Liver (tissue), 3 donors: ENCODE measurements at regions not wholly inside any gene's neighbourhood (a gene's known extent, or its start where the extent isn't known, plus 50 kb on each side); places are given as distances from the start of the nearest gene placed in this dataset.

ENCODE experiments used
- FOXA1 ChIP-seq: IDR thresholded peaks from 2 replicates; pipeline ENCODE4 v1.6.1; 2016; ENCODE audit warnings: antibody characterized with exemption
- JUND ChIP-seq, 2 donors: IDR thresholded peaks; 2 replicates each; pipeline ENCODE4 v1.6.1; 2016; ENCODE audit warnings: antibody characterized with exemption in 2 of 2
- RXRA ChIP-seq, 2 donors: IDR thresholded peaks; 2 replicates each; pipeline ENCODE4 v1.6.1; 2017 to 2018; ENCODE audit warnings: antibody characterized with exemption in 2 of 2, mild to moderate bottlenecking in 1 of 2
- YY1 ChIP-seq: IDR thresholded peaks from 2 replicates; pipeline ENCODE4 v1.6.1; 2016; ENCODE audit warnings: antibody characterized with exemption, mild to moderate bottlenecking
- TF ChIP-seq, protein P1 (sequence below): fragments of 150-350 bp; IDR thresholded peaks from 2 replicates; pipeline ENCODE4 v1.5.1; 2017; ENCODE audit warnings: improper control_type of control experiment, low read depth, low read length; ENCODE audit not compliant: missing input control
- TF ChIP-seq, protein P2 (sequence below): IDR thresholded peaks from 2 replicates; pipeline ENCODE4 v1.6.1; 2016; ENCODE audit warnings: antibody characterized with exemption, mild to moderate bottlenecking
- TF ChIP-seq, protein P3 (sequence below): IDR thresholded peaks from 2 replicates; pipeline ENCODE4 v1.6.1; 2016; ENCODE audit warnings: antibody characterized with exemption
- TF ChIP-seq, protein P4 (sequence below): IDR thresholded peaks from 2 replicates; pipeline ENCODE4 v1.6.1; 2016; ENCODE audit warnings: antibody characterized with exemption
- donor health status: healthy.
- donor health status: healthy.

DNA sequence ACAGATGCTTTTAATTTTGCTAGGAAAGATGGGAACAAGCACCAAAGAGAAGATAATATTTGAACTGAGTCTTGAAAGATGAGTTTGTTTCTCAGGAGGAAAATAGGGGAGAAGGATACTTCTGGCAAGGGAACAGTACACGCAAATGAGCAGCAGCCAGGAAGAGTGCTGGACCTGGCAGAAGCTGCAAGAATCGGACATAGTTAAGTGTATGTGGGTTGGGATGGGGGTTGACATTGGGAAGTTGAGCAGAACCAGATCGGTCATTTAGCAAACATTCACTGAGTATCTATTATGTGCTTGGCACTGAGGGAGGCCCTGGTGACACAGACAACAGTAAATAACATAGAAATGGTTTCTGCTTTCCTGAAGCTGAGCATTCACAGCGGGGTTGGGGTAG lies 198.8 kb downstream of the PLPP3 start:
- TF ChIP-seq, protein P1, sequence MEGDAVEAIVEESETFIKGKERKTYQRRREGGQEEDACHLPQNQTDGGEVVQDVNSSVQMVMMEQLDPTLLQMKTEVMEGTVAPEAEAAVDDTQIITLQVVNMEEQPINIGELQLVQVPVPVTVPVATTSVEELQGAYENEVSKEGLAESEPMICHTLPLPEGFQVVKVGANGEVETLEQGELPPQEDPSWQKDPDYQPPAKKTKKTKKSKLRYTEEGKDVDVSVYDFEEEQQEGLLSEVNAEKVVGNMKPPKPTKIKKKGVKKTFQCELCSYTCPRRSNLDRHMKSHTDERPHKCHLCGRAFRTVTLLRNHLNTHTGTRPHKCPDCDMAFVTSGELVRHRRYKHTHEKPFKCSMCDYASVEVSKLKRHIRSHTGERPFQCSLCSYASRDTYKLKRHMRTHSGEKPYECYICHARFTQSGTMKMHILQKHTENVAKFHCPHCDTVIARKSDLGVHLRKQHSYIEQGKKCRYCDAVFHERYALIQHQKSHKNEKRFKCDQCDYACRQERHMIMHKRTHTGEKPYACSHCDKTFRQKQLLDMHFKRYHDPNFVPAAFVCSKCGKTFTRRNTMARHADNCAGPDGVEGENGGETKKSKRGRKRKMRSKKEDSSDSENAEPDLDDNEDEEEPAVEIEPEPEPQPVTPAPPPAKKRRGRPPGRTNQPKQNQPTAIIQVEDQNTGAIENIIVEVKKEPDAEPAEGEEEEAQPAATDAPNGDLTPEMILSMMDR = no peak
- no peak for TF ChIP-seq RXRA (IDR thresholded peaks at IDR 0.05)
- TF ChIP-seq YY1 = no peak
- TF ChIP-seq FOXA1 = no peak
- TF ChIP-seq, protein P2, sequence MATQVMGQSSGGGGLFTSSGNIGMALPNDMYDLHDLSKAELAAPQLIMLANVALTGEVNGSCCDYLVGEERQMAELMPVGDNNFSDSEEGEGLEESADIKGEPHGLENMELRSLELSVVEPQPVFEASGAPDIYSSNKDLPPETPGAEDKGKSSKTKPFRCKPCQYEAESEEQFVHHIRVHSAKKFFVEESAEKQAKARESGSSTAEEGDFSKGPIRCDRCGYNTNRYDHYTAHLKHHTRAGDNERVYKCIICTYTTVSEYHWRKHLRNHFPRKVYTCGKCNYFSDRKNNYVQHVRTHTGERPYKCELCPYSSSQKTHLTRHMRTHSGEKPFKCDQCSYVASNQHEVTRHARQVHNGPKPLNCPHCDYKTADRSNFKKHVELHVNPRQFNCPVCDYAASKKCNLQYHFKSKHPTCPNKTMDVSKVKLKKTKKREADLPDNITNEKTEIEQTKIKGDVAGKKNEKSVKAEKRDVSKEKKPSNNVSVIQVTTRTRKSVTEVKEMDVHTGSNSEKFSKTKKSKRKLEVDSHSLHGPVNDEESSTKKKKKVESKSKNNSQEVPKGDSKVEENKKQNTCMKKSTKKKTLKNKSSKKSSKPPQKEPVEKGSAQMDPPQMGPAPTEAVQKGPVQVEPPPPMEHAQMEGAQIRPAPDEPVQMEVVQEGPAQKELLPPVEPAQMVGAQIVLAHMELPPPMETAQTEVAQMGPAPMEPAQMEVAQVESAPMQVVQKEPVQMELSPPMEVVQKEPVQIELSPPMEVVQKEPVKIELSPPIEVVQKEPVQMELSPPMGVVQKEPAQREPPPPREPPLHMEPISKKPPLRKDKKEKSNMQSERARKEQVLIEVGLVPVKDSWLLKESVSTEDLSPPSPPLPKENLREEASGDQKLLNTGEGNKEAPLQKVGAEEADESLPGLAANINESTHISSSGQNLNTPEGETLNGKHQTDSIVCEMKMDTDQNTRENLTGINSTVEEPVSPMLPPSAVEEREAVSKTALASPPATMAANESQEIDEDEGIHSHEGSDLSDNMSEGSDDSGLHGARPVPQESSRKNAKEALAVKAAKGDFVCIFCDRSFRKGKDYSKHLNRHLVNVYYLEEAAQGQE = no peak
- no peak for TF ChIP-seq JUND (IDR thresholded peaks at IDR 0.05)
- TF ChIP-seq, protein P3, sequence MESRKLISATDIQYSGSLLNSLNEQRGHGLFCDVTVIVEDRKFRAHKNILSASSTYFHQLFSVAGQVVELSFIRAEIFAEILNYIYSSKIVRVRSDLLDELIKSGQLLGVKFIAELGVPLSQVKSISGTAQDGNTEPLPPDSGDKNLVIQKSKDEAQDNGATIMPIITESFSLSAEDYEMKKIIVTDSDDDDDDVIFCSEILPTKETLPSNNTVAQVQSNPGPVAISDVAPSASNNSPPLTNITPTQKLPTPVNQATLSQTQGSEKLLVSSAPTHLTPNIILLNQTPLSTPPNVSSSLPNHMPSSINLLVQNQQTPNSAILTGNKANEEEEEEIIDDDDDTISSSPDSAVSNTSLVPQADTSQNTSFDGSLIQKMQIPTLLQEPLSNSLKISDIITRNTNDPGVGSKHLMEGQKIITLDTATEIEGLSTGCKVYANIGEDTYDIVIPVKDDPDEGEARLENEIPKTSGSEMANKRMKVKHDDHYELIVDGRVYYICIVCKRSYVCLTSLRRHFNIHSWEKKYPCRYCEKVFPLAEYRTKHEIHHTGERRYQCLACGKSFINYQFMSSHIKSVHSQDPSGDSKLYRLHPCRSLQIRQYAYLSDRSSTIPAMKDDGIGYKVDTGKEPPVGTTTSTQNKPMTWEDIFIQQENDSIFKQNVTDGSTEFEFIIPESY = no peak
- TF ChIP-seq, protein P4, sequence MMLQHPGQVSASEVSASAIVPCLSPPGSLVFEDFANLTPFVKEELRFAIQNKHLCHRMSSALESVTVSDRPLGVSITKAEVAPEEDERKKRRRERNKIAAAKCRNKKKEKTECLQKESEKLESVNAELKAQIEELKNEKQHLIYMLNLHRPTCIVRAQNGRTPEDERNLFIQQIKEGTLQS = no peak
